Gastroesophageal sphincter (tissue), 4 donors: ENCODE measurements at regions not wholly inside any gene's neighbourhood (a gene's known extent, or its start where the extent isn't known, plus 50 kb on each side); places are given as distances from the start of the nearest gene placed in this dataset.
"Not testable (repeated sequence)": the region's sequence is repeated elsewhere in the genome, so short reads cannot be mapped to it uniquely, and the experiment has no call there.

Source experiments
- ATAC-seq: fragments of 150-250 bp; one replicate; pipeline ENCODE4 v1.9.1; 2016; ENCODE audit warnings: mild to moderate bottlenecking, moderate library complexity
- H3K27ac ChIP-seq, 4 donors: fragments of 200-600 bp; sonication (generic) in 3 of 4; 1 replicate in 3 of 4; 2 replicates in 1 of 4; pipeline ENCODE4 v1.5.1; 2016 to 2019
- H3K27me3 ChIP-seq: fragments of 200-600 bp; sonication (generic); one replicate; pipeline ENCODE4 v1.5.1; 2019
- H3K36me3 ChIP-seq, 2 donors: fragments of 200-600 bp; sonication (generic); one replicate each; pipeline ENCODE4 v1.5.1; 2019; ENCODE audit warnings: control low read depth in 1 of 2
- H3K4me1 ChIP-seq, 3 donors: fragments of 200-600 bp; sonication (generic); 1 replicate in 2 of 3; 2 replicates in 1 of 3; pipeline ENCODE4 v1.5.1; 2016 to 2019; ENCODE audit warnings: control low read depth in 2 of 3
- H3K4me3 ChIP-seq, 2 donors: fragments of 200-600 bp; sonication (generic); one replicate each; pipeline ENCODE4 v1.5.1; 2019; ENCODE audit warnings: mild to moderate bottlenecking in 1 of 2, moderate library complexity in 1 of 2
- H3K9me3 ChIP-seq, 3 donors: fragments of 200-600 bp; sonication (generic); one replicate each; pipeline ENCODE4 v1.5.1; 2017 to 2019; ENCODE audit warnings: control low read depth in 2 of 3
- CTCF ChIP-seq, 4 experiments: fragments of 200-600 bp in 2 of 4; fragments of 450-650 bp in 2 of 4; sonication (generic) in 1 of 4; IDR thresholded peaks; one replicate each; pipeline ENCODE4 v1.5.1; 2017 to 2019; ENCODE audit warnings: antibody characterized with exemption in 4 of 4, mild to moderate bottlenecking in 2 of 4, moderate library complexity in 2 of 4
- EP300 ChIP-seq: sonication (generic); formaldehyde crosslinking; IDR thresholded peaks from one replicate; pipeline ENCODE4 v1.6.1; 2017; ENCODE audit warnings: antibody characterized with exemption, mild to moderate bottlenecking
- POLR2A ChIP-seq, 2 donors: fragments of 450-650 bp; IDR thresholded peaks; one replicate each; pipeline ENCODE4 v1.6.1; 2017; ENCODE audit warnings: antibody characterized with exemption in 2 of 2, mild to moderate bottlenecking in 2 of 2, moderate library complexity in 1 of 2
- POLR2AphosphoS5 ChIP-seq: sonication (generic); formaldehyde crosslinking; IDR thresholded peaks from one replicate; pipeline ENCODE4 v1.6.1; 2017; ENCODE audit warnings: antibody characterized with exemption
- WGBS, 2 donors: methylation state at CpG; one replicate each; pipeline ENCODE4 v1.1.5; 2018; ENCODE audit warnings: low coverage in 1 of 2; 5-methylcytosine and 5-hydroxymethylcytosine counted together

- Histone ChIP-seq H3K4me1 (no peaks in the 10 kb centered on the region), H3K4me3 (no peak overlapping the region), H3K36me3 (no peaks in the 10 kb centered on the region), H3K27me3 (no peaks in the 10 kb centered on the region), H3K9me3 (no peaks in the 10 kb centered on the region), H3K27ac (no peak overlapping the region)
- TF ChIP-seq POLR2A (IDR thresholded peaks at IDR 0.05) = no peak
- TF ChIP-seq POLR2AphosphoS5 = no peak
- no peak for TF ChIP-seq EP300
- TF ChIP-seq CTCF (IDR thresholded peaks at IDR 0.05) = no peak
- WGBS, 2 donors = 47 to 55% methylated on average over 2 to 3 of the region's 3 CpGs
- ATAC-seq = no peak
Measured at GRCh38 chr10:4399556-4399955, 426.5 kb upstream of the AKR1E2 start.

GRCh38 chr10:4398602-4399001 is 427.4 kb upstream of the AKR1E2 start:
- H3K27ac ChIP-seq = no peak overlapping the region
- WGBS, 2 donors = 85 to 100% methylated on average over 2 to 3 of the region's 3 CpGs
- H3K27me3 ChIP-seq = no peaks in the 10 kb centered on the region
- H3K4me3 ChIP-seq = no peak overlapping the region
- TF ChIP-seq EP300 (no peak), POLR2A (IDR thresholded peaks at IDR 0.05) (no peak), CTCF (IDR thresholded peaks at IDR 0.05) (no peak), POLR2AphosphoS5 (no peak)
- no peak for ATAC-seq
- no peaks in the 10 kb centered on the region for H3K36me3 ChIP-seq
- no peaks in the 10 kb centered on the region for H3K9me3 ChIP-seq
- no peaks in the 10 kb centered on the region for H3K4me1 ChIP-seq

GRCh38 chr10:4397337-4397736 is 428.7 kb upstream of the AKR1E2 start:
- Histone ChIP-seq H3K4me3 (no peak overlapping the region), H3K4me1 (no peaks in the 10 kb centered on the region), H3K9me3 (no peaks in the 10 kb centered on the region), H3K36me3 (no peaks in the 10 kb centered on the region), H3K27me3 (no peaks in the 10 kb centered on the region), H3K27ac (no peak overlapping the region)
- TF ChIP-seq CTCF (IDR thresholded peaks at IDR 0.05) = no peak
- no peak for TF ChIP-seq POLR2AphosphoS5
- TF ChIP-seq EP300 = no peak
- TF ChIP-seq POLR2A (IDR thresholded peaks at IDR 0.05) = no peak
- 80 to 93% methylated on average over 3 of the region's 3 CpGs for WGBS, 2 donors
- no peak for ATAC-seq

- TF ChIP-seq POLR2A (IDR thresholded peaks at IDR 0.05) (no peak), POLR2AphosphoS5 (no peak), CTCF (IDR thresholded peaks at IDR 0.05) (no peak), EP300 (no peak)
- no peaks in the 10 kb centered on the region for H3K4me1 ChIP-seq
- H3K36me3 ChIP-seq = no peaks in the 10 kb centered on the region
- no peaks in the 10 kb centered on the region for H3K9me3 ChIP-seq
- ATAC-seq = no peak
- H3K27me3 ChIP-seq = no peaks in the 10 kb centered on the region
- no peak overlapping the region for H3K27ac ChIP-seq
- 93 to 94% methylated on average over 7 to 9 of the region's 9 CpGs for WGBS, 2 donors
- H3K4me3 ChIP-seq = no peak overlapping the region
Measured at GRCh38 chr10:4396401-4397283, 429.4 kb upstream of the AKR1E2 start.

- Histone ChIP-seq H3K9me3 (no peaks in the 10 kb centered on the region), H3K36me3 (no peaks in the 10 kb centered on the region), H3K27ac (no peak overlapping the region), H3K4me1 (no peaks in the 10 kb centered on the region), H3K27me3 (no peaks in the 10 kb centered on the region), H3K4me3 (no peak overlapping the region)
- ATAC-seq = no peak
- 88 to 90% methylated on average over 5 to 6 of the region's 6 CpGs for WGBS, 2 donors
- TF ChIP-seq CTCF (IDR thresholded peaks at IDR 0.05) (no peak), EP300 (no peak), POLR2A (IDR thresholded peaks at IDR 0.05) (no peak), POLR2AphosphoS5 (no peak)
Measured at GRCh38 chr10:4395731-4396130, 430.3 kb upstream of the AKR1E2 start.

- not testable (repeated sequence) for ATAC-seq, H3K27ac ChIP-seq, H3K36me3 ChIP-seq, H3K27me3 ChIP-seq, H3K4me3 ChIP-seq, H3K4me1 ChIP-seq, H3K9me3 ChIP-seq
- 100% methylated on average over 3 of the region's 3 CpGs for WGBS, 2 donors
Measured at GRCh38 chr10:4394455-4394854, 431.6 kb upstream of the AKR1E2 start.
